H9 (cell line): ENCODE measurements at regions not wholly inside any gene's neighbourhood (a gene's known extent, or its start where the extent isn't known, plus 50 kb on each side); places are given as distances from the start of the nearest gene placed in this dataset.

Experiments used
- DNase-seq: peaks from one replicate; pipeline ENCODE4 v3.0.0-alpha.2; 2017
- H2AFZ ChIP-seq: one replicate; pipeline ENCODE4 v1.6.1; 2013; ENCODE audit warnings: mild to moderate bottlenecking, low read length, control low read depth, moderate library complexity
- H2AK5ac ChIP-seq: 2 replicates; pipeline ENCODE4 v1.6.1; 2013; ENCODE audit warnings: low read length, control low read depth, mixed read lengths; ENCODE audit not compliant: insufficient read length
- H2BK120ac ChIP-seq: one replicate; pipeline ENCODE4 v1.6.1; 2013; ENCODE audit warnings: low read depth, mild to moderate bottlenecking, low read length, control low read depth, inconsistent platforms; ENCODE audit not compliant: poor library complexity, severe bottlenecking
- H2BK12ac ChIP-seq: 2 replicates; pipeline ENCODE4 v1.6.1; 2013; ENCODE audit warnings: low read length, control low read depth, mixed read lengths, low read depth; ENCODE audit not compliant: insufficient read length
- H2BK15ac ChIP-seq: 2 replicates; pipeline ENCODE4 v1.6.1; 2013; ENCODE audit warnings: low read depth, low read length, control low read depth
- H2BK20ac ChIP-seq: one replicate; pipeline ENCODE4 v1.6.1; 2013; ENCODE audit warnings: low read depth, mild to moderate bottlenecking, low read length, control low read depth, inconsistent platforms; ENCODE audit not compliant: poor library complexity, severe bottlenecking
- H2BK5ac ChIP-seq: 2 replicates; pipeline ENCODE4 v1.6.1; 2013; ENCODE audit warnings: low read length, control low read depth, mixed read lengths; ENCODE audit not compliant: insufficient read length
- H3K14ac ChIP-seq: 2 replicates; pipeline ENCODE4 v1.6.1; 2013; ENCODE audit warnings: low read length, control low read depth; ENCODE audit not compliant: insufficient read depth
- H3K18ac ChIP-seq: 2 replicates; pipeline ENCODE4 v1.6.1; 2013; ENCODE audit warnings: low read depth, mild to moderate bottlenecking, mixed read lengths, low read length, control low read depth; ENCODE audit not compliant: insufficient read length
- H3K23ac ChIP-seq: 2 replicates; pipeline ENCODE4 v1.6.1; 2013; ENCODE audit warnings: low read length, control low read depth, mixed read lengths, low read depth; ENCODE audit not compliant: insufficient read length
- H3K23me2 ChIP-seq: 2 replicates; pipeline ENCODE4 v1.6.1; 2013; ENCODE audit warnings: low read depth, mild to moderate bottlenecking, mixed read lengths, low read length, control low read depth; ENCODE audit not compliant: insufficient read length, poor library complexity, severe bottlenecking
- H3K27ac ChIP-seq: 2 replicates; pipeline ENCODE4 v1.5.1; 2013; ENCODE audit warnings: low read length, control low read depth, mixed read lengths, low read depth; ENCODE audit not compliant: insufficient read length
- H3K27me3 ChIP-seq: 2 replicates; pipeline ENCODE4 v1.6.1; 2013; ENCODE audit warnings: low read length, control low read depth, inconsistent platforms; ENCODE audit not compliant: insufficient read depth
- H3K4ac ChIP-seq: 2 replicates; pipeline ENCODE4 v1.6.1; 2013; ENCODE audit warnings: low read depth, mild to moderate bottlenecking, control low read depth, inconsistent platforms, low read length, moderate library complexity
- H3K4me1 ChIP-seq: 2 replicates; pipeline ENCODE4 v1.6.1; 2013; ENCODE audit warnings: low read length, control low read depth, inconsistent platforms; ENCODE audit not compliant: insufficient read depth
- H3K4me2 ChIP-seq: 2 replicates; pipeline ENCODE4 v1.6.1; 2013; ENCODE audit warnings: low read length, control low read depth, mixed read lengths; ENCODE audit not compliant: insufficient read length, insufficient read depth
- H3K56ac ChIP-seq: 2 replicates; pipeline ENCODE4 v1.6.1; 2013; ENCODE audit warnings: low read depth, mild to moderate bottlenecking, mixed read lengths, low read length, control low read depth; ENCODE audit not compliant: insufficient read length
- H3K79me1 ChIP-seq: 2 replicates; pipeline ENCODE4 v1.6.1; 2013; ENCODE audit warnings: low read depth, mild to moderate bottlenecking, moderate library complexity, low read length, control low read depth, inconsistent platforms; ENCODE audit not compliant: insufficient read depth, poor library complexity, severe bottlenecking
- H3K79me2 ChIP-seq: 2 replicates; pipeline ENCODE4 v1.6.1; 2013; ENCODE audit warnings: low read length, control low read depth, inconsistent platforms; ENCODE audit not compliant: insufficient read depth
- H3K9ac ChIP-seq: 2 replicates; pipeline ENCODE4 v1.6.1; 2013; ENCODE audit warnings: low read length, control low read depth, mixed read lengths; ENCODE audit not compliant: insufficient read length; ENCODE audit errors: extremely low read depth
- H3K9me3 ChIP-seq: one replicate; pipeline ENCODE4 v1.6.1; 2013; ENCODE audit warnings: low read depth, low read length, inconsistent platforms; ENCODE audit not compliant: control insufficient read depth
- H3T11ph ChIP-seq: one replicate; pipeline ENCODE4 v1.6.1; 2013; ENCODE audit warnings: mild to moderate bottlenecking, low read length, control low read depth, inconsistent platforms
- H4K20me1 ChIP-seq: one replicate; pipeline ENCODE4 v1.6.1; 2013; ENCODE audit not compliant: control insufficient read depth, insufficient read length, insufficient read depth
- H4K5ac ChIP-seq: 2 replicates; pipeline ENCODE4 v1.6.1; 2013; ENCODE audit warnings: low read depth, mild to moderate bottlenecking, mixed read lengths, low read length, control low read depth; ENCODE audit not compliant: insufficient read length
- H4K8ac ChIP-seq: replicated peaks from 2 replicates; pipeline ENCODE4 v1.6.1; 2013; ENCODE audit warnings: low read length, control low read depth, mixed read lengths, low read depth; ENCODE audit not compliant: insufficient read length
- H4K91ac ChIP-seq: 2 replicates; pipeline ENCODE4 v1.6.1; 2013; ENCODE audit warnings: low read depth, mild to moderate bottlenecking, moderate library complexity, mixed read lengths, low read length, control low read depth; ENCODE audit not compliant: insufficient read length
- H3K27ac Mint-ChIP-seq, 3 experiments: 2 replicates in 2 of 3; 3 replicates in 1 of 3; pipeline ENCODE4 v1.8.0; 2020 to 2021; ENCODE audit warnings: mixed read lengths in 3 of 3, mild to moderate bottlenecking in 1 of 3, moderate library complexity in 1 of 3
- H3K27me3 Mint-ChIP-seq: 2 replicates; pipeline ENCODE4 v1.8.0; 2021; ENCODE audit warnings: low read depth, mild to moderate bottlenecking, moderate library complexity, mixed read lengths
- H3K36me3 Mint-ChIP-seq, 3 experiments: 2 replicates in 2 of 3; 3 replicates in 1 of 3; pipeline ENCODE4 v1.8.0; 2020 to 2021; ENCODE audit warnings: low read depth in 3 of 3, mixed read lengths in 3 of 3; ENCODE audit not compliant: insufficient read depth in 1 of 3
- H3K4me1 Mint-ChIP-seq, 2 experiments: 2 replicates each; pipeline ENCODE4 v1.8.0; 2020; ENCODE audit warnings: mixed read lengths in 2 of 2
- H3K4me3 Mint-ChIP-seq, 2 experiments: 2 replicates in 1 of 2; 3 replicates in 1 of 2; pipeline ENCODE4 v1.8.0; 2020 to 2021; ENCODE audit warnings: mild to moderate bottlenecking in 2 of 2, mixed read lengths in 2 of 2, moderate library complexity in 1 of 2
- H3K9me3 Mint-ChIP-seq, 2 experiments: 2 replicates in 1 of 2; 3 replicates in 1 of 2; pipeline ENCODE4 v1.8.0; 2020; ENCODE audit warnings: mild to moderate bottlenecking in 2 of 2, mixed read lengths in 2 of 2, moderate library complexity in 1 of 2
- WGBS: extraction: QIAGEN DNeasy Blood & Tissue Kit; methylation state at CpG from one replicate; pipeline ENCODE4 v1.1.7; 2013; ENCODE audit warnings: missing lambda C conversion rate, low lambda C conversion rate, mixed read lengths; ENCODE audit not compliant: insufficient read length; ENCODE audit errors: extremely low coverage; 5-methylcytosine and 5-hydroxymethylcytosine counted together
- TF ChIP-seq, protein P1 (sequence below): fragments of 200-600 bp; sonication (generic); conservative IDR thresholded peaks from 3 replicates; pipeline ENCODE4 v1.8.0; 2021; ENCODE audit warnings: antibody characterized with exemption, mild to moderate bottlenecking

DNA sequence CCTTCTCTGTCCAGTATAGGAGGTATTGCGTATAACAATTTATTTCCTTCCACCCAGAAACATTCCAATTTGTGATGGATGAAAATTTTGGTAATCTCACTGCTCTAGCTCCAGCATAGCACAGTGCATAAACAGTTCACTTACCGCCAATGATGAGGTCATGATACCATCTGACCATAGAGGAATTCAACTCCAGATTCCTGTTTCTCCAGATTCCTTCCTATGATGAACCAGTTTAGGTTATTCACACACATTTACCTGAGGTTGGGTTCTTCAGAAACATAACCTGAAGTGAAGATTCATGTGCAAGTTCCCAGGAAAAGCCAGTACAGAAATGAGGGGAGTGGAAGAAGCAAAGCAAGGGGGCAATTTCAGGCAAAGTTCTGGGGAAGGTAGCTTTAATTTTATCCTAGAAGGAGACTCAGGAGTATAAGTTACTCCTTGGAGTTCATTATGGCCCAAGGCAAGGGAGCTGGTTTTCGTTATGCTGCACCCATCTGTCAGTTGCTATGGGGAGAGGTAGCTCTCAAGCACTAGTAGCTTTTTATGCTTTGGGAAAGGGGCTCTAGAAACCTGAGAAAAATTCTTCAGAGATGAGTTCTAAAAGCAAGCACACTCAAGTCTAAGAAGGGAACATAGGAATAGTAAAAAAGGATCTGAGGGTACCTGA is 121.6 kb downstream of the CASP12 start:
- Histone ChIP-seq H2BK5ac (no peak overlapping the region), H2BK20ac (no peak overlapping the region), H3K9ac (no peak overlapping the region), H3T11ph (no peak overlapping the region), H4K20me1 (no peaks in the 10 kb centered on the region), H3K23me2 (no peaks in the 10 kb centered on the region), H3K56ac (no peak overlapping the region), H3K4ac (no peak overlapping the region), H4K8ac (no peak overlapping the region), H3K18ac (no peak overlapping the region), H4K5ac (no peak overlapping the region), H3K27ac (no peak overlapping the region), H3K23ac (no peak overlapping the region), H4K91ac (no peak overlapping the region), H2BK12ac (no peak overlapping the region), H2BK15ac (no peak overlapping the region), H3K79me1 (no peaks in the 10 kb centered on the region), H2AFZ (no peak overlapping the region), H3K27me3 (no peaks in the 10 kb centered on the region), H2AK5ac (no peak overlapping the region), H3K14ac (no peak overlapping the region), H3K4me1 (peaks cover 3% of the 10 kb centered on the region; the same call in 1 of the 2 replicates), H2BK120ac (no peak overlapping the region), H3K79me2 (no peaks in the 10 kb centered on the region), H3K9me3 (no peaks in the 10 kb centered on the region), H3K4me2 (no peak overlapping the region)
- Mint-ChIP-seq H3K36me3 (peaks cover 10 to 38% (median 30%) of the 10 kb centered on the region in 3 experiments), H3K27ac (no peak overlapping the region), H3K4me3 (no peak overlapping the region), H3K4me1 (peaks cover 12 to 20% of the 10 kb centered on the region in 2 experiments), H3K27me3 (no peaks in the 10 kb centered on the region; the same call in 1 of the 2 replicates), H3K9me3 (peaks cover 12 to 22% of the 10 kb centered on the region in 2 experiments; a peak in 4 of 5 replicates)
- no peak for DNase-seq
- TF ChIP-seq, protein P1, sequence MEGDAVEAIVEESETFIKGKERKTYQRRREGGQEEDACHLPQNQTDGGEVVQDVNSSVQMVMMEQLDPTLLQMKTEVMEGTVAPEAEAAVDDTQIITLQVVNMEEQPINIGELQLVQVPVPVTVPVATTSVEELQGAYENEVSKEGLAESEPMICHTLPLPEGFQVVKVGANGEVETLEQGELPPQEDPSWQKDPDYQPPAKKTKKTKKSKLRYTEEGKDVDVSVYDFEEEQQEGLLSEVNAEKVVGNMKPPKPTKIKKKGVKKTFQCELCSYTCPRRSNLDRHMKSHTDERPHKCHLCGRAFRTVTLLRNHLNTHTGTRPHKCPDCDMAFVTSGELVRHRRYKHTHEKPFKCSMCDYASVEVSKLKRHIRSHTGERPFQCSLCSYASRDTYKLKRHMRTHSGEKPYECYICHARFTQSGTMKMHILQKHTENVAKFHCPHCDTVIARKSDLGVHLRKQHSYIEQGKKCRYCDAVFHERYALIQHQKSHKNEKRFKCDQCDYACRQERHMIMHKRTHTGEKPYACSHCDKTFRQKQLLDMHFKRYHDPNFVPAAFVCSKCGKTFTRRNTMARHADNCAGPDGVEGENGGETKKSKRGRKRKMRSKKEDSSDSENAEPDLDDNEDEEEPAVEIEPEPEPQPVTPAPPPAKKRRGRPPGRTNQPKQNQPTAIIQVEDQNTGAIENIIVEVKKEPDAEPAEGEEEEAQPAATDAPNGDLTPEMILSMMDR: no peak
- WGBS: no CpG with 5 or more reads among the region's 3 CpGs
